HG02884 (cell line): ENCODE measurements at regions not wholly inside any gene's neighbourhood (a gene's known extent, or its start where the extent isn't known, plus 50 kb on each side); places are given as distances from the start of the nearest gene placed in this dataset.
"Not testable (repeated sequence)": the region's sequence is repeated elsewhere in the genome, so short reads cannot be mapped to it uniquely, and the experiment has no call there.

Experiments used
- ATAC-seq: cut with Tn5 transposase; IDR thresholded peaks from one replicate; pipeline ENCODE4 v1.9.1; 2021; ENCODE audit warnings: mild to moderate bottlenecking, moderate library complexity; ENCODE audit not compliant: unreplicated experiment

DNA sequence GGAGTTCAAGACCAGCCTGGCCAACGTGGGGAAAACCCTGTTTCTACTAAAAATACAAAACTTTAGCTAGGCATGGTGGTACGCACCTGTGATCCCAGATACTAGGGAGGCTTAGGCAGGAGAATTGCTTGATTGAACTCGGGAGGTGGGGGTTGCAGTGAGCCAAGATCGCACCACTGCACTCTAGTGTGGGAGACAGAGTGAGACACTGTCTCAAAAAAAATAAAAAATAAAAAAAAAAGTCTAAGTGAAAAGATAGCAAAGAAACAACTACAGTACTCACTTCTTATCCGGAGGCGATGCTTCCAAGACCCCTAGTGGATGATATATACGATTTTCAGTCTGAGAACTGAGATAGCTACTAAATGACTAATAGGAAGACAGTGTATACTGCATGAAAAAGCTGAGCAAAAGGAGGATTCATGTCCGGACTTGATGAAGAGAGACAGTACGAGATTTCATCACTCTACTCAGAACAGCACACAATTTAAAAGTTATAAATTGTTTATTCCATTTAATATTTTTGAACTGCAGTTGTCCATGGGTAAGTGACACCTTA, 138.7 kb upstream of the GOLGA6L6 start:
- ATAC-seq: not testable (repeated sequence)

- no peak for ATAC-seq
Measured at GRCh38 chr15:20672470-20672869, 130.9 kb upstream of the GOLGA6L6 start.

DNA sequence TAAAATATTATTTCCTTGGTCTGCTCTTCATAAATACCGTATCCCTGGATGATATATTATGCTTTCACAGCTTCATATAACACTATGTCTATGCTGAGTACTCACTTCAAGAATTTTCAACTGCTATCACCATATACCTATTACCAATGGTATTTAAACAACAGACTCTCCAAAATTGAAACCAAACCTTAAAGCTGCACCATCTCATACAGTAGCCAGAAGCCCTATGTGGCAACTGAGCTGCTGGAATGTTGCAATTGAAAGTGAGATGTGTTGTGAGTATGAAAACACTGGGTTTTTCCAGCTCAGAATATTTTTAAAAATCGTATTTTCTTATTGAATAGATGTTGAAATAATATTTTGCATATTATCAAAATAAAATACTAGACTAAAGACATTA, 130.1 kb upstream of the GOLGA6L6 start:
- no peak for ATAC-seq

- ATAC-seq: not testable (repeated sequence)
Measured at GRCh38 chr15:20666410-20666809, 124.8 kb upstream of the GOLGA6L6 start.

DNA sequence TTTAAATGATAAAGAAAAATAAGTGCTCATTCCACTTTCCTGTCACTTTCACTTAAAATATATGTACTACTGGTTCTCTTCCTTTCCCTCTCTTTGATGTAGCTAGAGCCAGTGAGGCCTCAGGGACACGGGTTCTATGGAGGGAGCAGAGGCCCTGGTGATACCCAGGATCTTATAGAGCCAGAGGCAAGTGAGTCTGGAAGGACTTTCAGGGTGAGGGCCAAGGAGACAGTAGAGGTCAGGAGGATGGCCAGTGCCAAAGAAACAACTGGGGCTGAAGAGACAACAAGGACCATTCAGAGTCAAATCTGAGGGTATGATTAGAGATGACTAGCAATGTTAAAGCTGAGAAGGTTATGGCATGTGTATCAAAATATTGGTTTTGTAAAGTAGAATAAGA, 124.1 kb upstream of the GOLGA6L6 start:
- no peak for ATAC-seq

DNA sequence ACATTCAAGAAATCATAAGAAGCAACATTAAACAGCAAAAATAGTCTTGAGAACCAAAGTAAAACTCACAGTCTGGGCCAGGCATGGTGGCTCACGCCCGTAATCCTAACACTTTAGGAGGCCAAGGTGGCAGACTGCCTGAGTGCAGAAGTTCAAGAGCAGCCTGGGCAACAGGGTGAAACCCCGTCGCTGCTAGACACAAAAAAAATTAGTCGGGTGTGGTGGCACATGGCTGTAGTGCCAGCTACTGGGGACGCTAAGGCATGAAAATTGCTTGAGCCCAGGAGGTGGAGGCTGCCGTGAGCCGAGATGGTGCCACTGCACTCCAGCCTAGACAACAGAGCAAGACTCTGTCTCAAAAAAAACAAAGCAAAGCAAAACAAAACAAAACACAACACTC, 117.7 kb upstream of the GOLGA6L6 start:
- ATAC-seq: no peak

GRCh38 chr15:20658024-20658423, 116.4 kb upstream of the GOLGA6L6 start:
- ATAC-seq: no peak

GRCh38 chr15:20657084-20657483, 115.5 kb upstream of the GOLGA6L6 start:
- no peak for ATAC-seq

DNA sequence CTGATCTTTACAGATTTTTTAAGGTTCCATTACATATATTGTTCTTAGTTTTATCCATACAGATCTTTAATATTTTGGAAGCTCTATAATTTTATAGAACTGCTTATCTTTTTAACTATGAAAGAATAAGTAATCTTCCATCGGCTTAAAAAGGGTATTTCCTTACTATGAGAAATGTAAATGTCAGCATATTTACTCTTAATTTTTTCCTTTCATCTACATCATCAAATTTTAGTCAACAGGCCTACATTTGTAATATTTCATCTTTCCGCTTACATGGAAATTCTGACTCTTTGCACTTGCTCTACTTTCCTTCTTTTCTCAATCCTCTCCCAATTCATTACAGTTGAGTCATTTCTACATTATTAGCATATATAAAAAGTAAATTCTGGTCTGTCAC, 111.3 kb upstream of the GOLGA6L6 start:
- ATAC-seq: no peak

DNA sequence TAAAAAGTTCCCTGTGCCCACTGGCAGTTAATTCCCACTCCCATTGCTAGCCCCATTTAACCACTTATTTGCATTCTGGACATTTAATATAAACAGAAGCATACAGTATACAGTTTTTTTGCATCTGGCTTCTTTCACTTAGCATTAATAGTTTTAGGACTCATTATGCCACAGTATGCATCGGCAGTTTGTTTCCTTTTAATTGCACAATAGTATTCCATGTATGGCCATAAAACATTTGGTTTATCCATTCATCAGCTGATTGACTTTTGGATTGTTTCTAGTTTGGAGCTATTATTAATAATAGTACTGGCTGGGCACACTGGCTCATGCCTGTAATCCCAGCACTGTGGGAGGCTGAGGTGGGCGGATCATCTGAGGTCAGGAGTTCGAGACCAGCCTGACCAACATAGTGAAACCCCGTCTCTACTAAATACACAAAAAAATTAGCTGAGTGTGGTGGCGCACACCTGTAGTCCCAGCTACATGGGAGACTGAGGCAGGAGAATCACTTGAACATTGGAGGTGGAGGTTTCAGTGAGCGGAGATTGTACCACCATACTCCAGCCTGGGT, 106.9 kb upstream of the GOLGA6L6 start:
- not testable (repeated sequence) for ATAC-seq

GRCh38 chr15:20646529-20647142, 105.0 kb upstream of the GOLGA6L6 start:
- ATAC-seq: no peak

DNA sequence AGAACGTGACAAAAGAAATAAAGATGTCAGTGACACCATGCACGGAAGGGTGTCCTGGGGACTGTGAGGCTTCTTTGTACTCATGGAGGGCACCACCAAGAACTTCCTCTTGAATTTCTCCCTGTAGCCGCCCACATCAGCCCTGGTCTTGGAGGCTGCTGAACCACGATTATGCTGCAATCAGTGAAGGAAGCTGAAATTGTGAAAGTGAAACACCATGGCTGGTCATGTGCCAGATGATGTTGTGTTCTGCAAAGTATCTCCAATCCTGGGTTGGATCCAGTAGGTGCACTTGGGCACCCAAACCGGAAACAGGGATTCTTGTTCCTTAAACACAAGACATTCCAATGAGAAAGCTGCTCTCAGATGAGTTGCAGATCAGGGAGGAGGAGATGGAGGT, 104.4 kb upstream of the GOLGA6L6 start:
- peak; percentile 44 for ATAC-seq

DNA sequence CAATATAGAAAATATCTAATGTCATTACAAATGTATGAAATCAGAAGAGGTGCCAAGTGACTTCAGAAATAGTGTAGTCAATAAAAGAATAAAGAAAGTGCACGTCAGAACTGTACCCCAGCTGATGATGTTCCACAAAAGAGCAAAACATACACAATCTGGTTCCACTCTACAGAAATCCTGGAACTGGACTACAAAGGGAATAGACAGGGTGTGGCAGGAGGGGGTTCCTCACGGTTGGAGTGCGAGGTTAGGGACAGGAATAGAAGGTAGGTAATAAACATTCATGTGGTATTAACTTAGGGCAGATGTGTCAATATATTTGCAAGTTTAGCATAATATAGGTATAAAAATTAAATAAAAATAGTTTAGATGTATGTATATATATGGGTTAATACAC, 103.3 kb upstream of the GOLGA6L6 start:
- no peak for ATAC-seq

- ATAC-seq: no peak
Measured at GRCh38 chr15:20643829-20644425, 102.3 kb upstream of the GOLGA6L6 start.

DNA sequence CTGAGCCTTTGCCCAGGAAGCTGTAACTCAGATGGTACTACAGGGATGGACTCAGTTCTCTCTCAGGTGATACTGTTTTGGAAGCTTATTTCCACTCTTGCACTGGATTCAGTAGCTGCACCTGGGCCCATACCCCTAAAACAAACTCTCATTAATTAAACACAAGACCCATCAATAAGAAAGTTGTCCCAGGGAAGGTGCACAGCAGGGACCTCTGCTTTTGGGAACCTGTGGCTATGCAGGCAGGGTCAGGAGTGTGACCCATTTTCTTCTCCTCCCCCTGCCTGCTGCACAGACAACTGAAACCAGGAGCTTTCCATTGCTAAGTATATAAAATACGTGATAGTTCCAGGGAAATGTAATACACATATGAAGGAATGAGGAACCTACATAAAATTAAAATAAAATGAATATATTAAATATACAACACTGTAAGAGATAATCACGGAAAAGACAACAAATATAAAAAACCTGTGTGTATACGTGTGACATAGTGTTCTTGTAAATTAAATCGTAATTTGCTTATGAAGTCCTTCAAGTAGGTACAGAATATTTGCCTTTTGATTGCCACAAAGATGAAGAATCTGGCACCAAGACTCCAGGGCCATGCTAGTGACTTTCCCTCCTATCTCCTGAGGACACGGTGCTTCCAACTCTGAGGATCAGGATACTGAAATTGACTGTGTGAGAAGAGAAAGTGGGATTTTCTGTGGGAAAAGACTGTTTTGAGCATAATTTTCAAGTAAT, 101.6 kb upstream of the GOLGA6L6 start:
- no peak for ATAC-seq

- ATAC-seq: no peak
Measured at GRCh38 chr15:20642054-20642767, 100.6 kb upstream of the GOLGA6L6 start.

- peak; percentile 52 for ATAC-seq
Measured at GRCh38 chr15:20640427-20640826, 98.8 kb upstream of the GOLGA6L6 start.

GRCh38 chr15:20639224-20639623, 97.6 kb upstream of the GOLGA6L6 start:
- not testable (repeated sequence) for ATAC-seq

GRCh38 chr15:20637499-20637898, 95.9 kb upstream of the GOLGA6L6 start:
- not testable (repeated sequence) for ATAC-seq

- not testable (repeated sequence) for ATAC-seq
Measured at GRCh38 chr15:20629526-20629925, 87.9 kb upstream of the GOLGA6L6 start.

- not testable (repeated sequence) for ATAC-seq
Measured at GRCh38 chr15:20628538-20628937, 86.9 kb upstream of the GOLGA6L6 start.
